SU-DHL-6 (cell line): ENCODE measurements at regions not wholly inside any gene's neighbourhood (a gene's known extent, or its start where the extent isn't known, plus 50 kb on each side); places are given as distances from the start of the nearest gene placed in this dataset.

Experiments used
- CTCF ChIP-seq: fragments of 200-600 bp; sonication (generic); IDR thresholded peaks from one replicate; pipeline ENCODE4 v1.5.1; 2017; ENCODE audit warnings: antibody characterized with exemption, mild to moderate bottlenecking, low read length, moderate library complexity; ENCODE audit not compliant: insufficient read depth, poor library complexity, severe bottlenecking
- EZH2phosphoT487 ChIP-seq: fragments of 200-600 bp; sonication (generic), shearing (Covaris generic); conservative IDR thresholded peaks from 2 replicates; pipeline ENCODE4 v1.6.1; 2018; ENCODE audit warnings: mild to moderate bottlenecking, antibody characterized with exemption, low read length, moderate library complexity, mixed read lengths

GRCh38 chr4:189207872-189208271, 732.8 kb upstream of the FRG1 start:
- TF ChIP-seq CTCF (no peak), EZH2phosphoT487 (no peak)
